ENCODE measurements at regions not wholly inside any gene's neighbourhood (a gene's known extent, or its start where the extent isn't known, plus 50 kb on each side); places are given as distances from the start of the nearest gene placed in this dataset.

- in situ Hi-C loops (cut with HindIII; ENCODE audit: low sequenced_read_pairs), result loop anchor here (25.0 kb wide), 1 partner anchor 208 kb away; no protein-coding TSS in a partner anchor
Observed at GRCh38 chr1:30445449-30445848, 277.9 kb downstream of the MATN1 start.

GRCh38 chr1:30444850-30445249, 278.5 kb downstream of the MATN1 start:
- in situ Hi-C loops (cut with HindIII; ENCODE audit: low sequenced_read_pairs), result loop anchor here (25.0 kb wide), 1 partner anchor 208 kb away; no protein-coding TSS in a partner anchor

GRCh38 chr1:30444401-30444800, 279.0 kb downstream of the MATN1 start:
- in situ Hi-C loops (cut with HindIII; ENCODE audit: low sequenced_read_pairs), result loop anchor here (25.0 kb wide), 1 partner anchor 207 kb away; no protein-coding TSS in a partner anchor

GRCh38 chr1:30438274-30438673, 285.1 kb downstream of the MATN1 start:
- in situ Hi-C loops (cut with HindIII; ENCODE audit: low sequenced_read_pairs), result loop anchor here (25.0 kb wide), 1 partner anchor 201 kb away; no protein-coding TSS in a partner anchor

DNA sequence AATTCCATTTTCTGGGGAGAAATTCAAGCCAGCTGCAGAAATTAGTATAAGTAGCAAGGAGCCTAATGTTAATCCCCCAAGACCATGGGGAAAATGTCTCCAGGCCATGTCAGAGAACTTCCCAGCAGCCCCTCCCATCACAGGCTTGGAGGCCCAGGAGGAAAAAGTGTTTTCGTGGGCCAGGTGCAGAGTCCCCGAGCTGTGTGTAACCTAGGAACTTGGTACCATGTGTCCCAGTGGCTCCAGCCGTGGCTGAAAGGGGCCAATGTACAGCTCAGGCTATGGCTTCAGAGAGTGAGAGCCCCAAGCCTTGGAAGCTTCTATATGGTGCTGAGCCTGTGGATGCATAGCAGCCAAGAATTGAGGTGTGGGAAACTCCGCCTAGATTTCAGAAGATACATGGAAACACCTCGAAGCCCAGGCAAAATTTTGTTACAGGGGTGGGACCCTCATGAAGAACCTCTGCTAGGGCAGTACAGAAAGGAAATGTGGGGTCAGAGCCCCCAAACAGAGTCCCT, 286.3 kb downstream of the MATN1 start:
- in situ Hi-C loops (cut with HindIII; ENCODE audit: low sequenced_read_pairs), result loop anchor here (25.0 kb wide), 1 partner anchor 200 kb away; no protein-coding TSS in a partner anchor

DNA sequence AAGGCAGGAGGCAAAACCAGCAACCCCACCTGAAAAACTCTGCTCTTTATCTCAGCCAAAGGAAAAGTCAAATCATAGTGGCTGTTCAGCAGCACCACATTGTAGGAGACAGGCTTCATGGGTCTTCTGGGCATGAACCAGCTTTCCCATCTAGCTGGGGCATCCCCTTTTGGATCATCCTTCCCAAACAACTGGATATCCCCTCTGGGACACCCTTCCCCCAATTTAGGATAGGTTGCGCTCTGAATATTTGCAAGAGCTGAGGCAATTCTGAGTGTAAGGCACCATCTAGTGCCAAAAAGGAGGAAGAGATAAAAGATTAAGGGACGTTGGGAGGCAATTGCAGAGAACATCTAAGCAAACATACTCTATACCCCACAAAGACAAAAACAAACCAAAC, 295.8 kb downstream of the MATN1 start:
- in situ Hi-C loops (cut with HindIII; ENCODE audit: low sequenced_read_pairs), result loop anchor here (25.0 kb wide), 1 partner anchor 190 kb away; no protein-coding TSS in a partner anchor

DNA sequence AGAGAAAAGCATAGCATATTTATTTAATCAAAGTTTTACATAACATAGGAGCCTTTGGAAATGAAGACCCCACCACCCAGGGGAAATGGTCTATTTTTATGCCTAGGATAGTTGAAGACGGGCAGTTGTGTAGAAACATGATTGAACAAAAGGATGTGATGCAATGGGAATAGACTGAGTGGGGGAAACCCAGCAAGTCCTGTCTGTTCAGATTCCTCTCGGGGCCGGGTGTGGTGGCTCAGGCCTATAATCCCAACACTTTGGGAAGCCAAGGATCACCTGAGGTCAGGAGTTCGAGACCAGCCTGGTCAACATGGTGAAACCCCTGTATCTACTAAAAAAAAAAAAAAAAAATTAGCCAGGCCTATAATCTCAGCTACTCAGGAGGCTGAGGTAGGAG, 298.3 kb downstream of the MATN1 start:
- in situ Hi-C loops (cut with HindIII; ENCODE audit: low sequenced_read_pairs), result loop anchor here (25.0 kb wide), 1 partner anchor 188 kb away; no protein-coding TSS in a partner anchor

DNA sequence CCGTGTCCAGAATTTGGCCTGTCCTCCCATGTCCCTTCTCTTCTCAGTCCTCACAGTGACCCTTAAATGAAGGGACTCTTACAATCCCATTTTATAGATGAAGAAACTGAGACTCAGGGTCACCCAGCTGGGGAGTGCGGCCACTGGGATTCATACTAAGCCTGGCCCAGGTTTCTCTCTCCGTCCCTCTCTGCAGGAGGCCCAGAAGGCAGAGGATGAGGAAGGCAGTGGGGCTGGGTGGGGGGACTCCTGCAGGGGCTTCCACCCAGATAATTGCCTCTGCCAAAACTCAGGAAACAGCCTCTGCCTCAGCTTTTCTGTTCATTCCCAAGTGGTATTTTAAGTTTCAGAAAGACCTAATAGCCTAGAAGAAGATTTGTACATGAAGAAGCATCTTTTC, 299.8 kb downstream of the MATN1 start:
- in situ Hi-C loops (cut with HindIII; ENCODE audit: low sequenced_read_pairs), result no loop called here

- in situ Hi-C loops (cut with HindIII; ENCODE audit: low sequenced_read_pairs), result no loop called here
Observed at GRCh38 chr1:30422251-30422650, 301.1 kb downstream of the MATN1 start.

DNA sequence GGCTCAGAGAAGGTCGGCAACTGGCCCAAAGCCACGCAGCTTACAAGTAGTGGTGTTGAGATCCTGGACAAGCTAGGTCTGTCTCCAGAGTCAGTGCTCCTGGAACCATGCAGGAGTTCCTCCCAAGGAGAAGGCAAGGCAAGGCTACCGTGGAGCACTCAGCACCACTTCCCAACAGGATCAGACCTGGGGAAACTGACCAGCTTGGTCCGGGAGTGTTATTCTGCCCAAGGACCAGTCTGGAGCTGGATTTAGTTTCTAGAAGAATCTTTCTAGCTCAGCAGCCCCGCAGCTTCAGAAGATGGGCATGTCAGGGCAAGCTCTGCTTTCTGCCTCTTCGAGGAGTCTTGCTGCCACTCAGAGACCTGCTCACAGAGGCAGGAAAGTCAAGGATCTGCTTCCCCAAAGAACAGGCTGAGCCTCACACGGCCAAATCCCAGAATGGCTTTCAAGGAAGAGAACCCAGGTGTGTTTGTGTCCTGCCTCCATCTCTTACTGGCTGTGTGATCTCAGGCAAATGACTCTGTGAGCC, 302.8 kb downstream of the MATN1 start:
- in situ Hi-C loops (cut with HindIII; ENCODE audit: low sequenced_read_pairs), result no loop called here

GRCh38 chr1:30419831-30420230, 303.6 kb downstream of the MATN1 start:
- in situ Hi-C loops (cut with HindIII; ENCODE audit: low sequenced_read_pairs), result no loop called here

- in situ Hi-C loops (cut with HindIII; ENCODE audit: low sequenced_read_pairs), result no loop called here
Observed at GRCh38 chr1:30418939-30419720, 304.3 kb downstream of the MATN1 start.

DNA sequence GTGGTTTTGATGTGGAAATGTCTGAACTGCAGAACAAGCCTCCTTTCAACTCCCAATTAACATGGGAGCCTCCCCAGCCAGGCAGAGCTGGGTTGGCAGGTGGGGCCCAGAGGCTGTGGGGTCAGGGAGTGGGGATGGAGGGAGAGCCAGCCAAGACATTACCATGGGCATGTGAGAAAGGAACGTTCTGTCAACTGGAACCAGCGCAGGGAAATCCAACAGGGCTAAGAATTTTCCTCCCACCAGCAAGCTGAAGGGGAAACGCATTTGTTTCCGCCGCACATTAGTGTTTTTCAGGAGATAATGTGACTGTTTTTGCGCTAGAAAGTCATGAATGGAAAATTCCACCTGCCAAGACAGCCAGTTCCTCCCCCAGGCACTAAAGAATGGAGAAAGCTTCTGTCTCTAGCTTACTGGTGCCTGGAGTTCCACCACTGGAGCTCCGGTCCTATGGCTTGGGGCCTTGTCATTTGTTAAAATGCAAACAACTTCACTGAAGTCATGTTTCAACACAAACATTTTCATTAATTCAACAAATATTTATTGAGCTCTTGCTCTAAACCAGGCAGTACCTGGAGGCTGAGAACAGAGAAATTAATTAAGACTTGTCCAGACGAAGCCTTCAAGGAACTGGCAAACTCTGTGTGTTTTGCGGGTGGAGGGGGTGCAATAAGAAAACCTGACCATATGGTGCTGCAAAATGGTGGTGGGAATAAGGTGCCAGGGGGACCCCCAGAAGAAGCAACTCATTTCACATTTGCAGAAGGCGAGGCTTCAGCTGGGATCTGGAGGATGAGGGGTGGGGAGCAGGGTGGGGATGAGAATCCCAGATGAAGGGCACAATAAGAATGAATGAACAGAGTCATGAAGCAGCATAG, 305.1 kb downstream of the MATN1 start:
- in situ Hi-C loops (cut with HindIII; ENCODE audit: low sequenced_read_pairs), result no loop called here

DNA sequence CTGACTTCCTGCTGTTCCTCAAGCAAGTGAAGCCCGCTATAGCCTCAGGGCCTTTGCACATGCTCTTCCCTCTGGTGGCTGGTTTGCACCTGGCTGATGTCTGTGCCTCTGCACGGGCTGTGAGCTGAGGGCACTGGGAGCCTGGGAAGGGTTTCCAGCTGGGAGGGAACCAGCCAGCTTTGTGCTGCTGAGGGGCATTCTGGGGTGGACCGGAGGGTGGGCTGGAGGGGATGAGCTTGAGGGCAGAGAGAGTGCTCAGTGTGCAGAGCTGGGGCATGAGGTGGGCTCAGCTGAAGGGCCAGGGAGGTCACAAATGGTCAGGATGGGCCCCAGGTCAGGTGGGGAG, 305.7 kb downstream of the MATN1 start:
- in situ Hi-C loops (cut with HindIII; ENCODE audit: low sequenced_read_pairs), result no loop called here

GRCh38 chr1:30417001-30417700, 306.2 kb downstream of the MATN1 start:
- in situ Hi-C loops (cut with HindIII; ENCODE audit: low sequenced_read_pairs), result no loop called here

DNA sequence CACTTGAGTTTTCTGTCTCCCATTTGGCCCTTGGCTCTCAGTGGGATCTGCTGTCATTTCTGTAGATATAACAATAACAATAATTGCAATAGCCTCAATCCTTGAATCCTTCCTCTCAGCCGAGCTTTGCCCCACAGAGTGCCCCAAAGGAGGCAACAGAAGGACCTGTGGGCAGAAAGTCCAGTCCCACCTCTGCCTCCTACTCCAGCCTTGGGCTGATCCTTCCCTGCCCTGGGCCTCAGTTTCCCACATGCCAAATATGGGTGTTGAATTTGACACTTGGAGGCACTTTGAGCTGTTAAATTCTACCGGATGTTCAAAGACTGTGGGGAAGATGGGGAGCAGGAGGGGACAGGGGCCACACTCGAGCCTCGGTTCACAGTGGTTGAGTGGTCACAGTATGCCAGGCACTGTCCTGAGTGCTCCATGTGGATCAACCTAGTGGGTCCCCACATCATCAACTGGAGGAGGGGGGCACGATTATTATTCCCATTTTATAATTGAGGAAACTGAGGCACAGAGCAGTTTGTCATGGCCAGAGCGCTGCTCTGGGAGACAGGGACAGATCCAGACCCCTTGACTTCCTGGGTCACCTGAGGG, 307.1 kb downstream of the MATN1 start:
- in situ Hi-C loops (cut with HindIII; ENCODE audit: low sequenced_read_pairs), result no loop called here

GRCh38 chr1:30415171-30415940, 308.0 kb downstream of the MATN1 start:
- in situ Hi-C loops (cut with HindIII; ENCODE audit: low sequenced_read_pairs), result no loop called here

GRCh38 chr1:30414851-30415165, 308.6 kb downstream of the MATN1 start:
- in situ Hi-C loops (cut with HindIII; ENCODE audit: low sequenced_read_pairs), result no loop called here

DNA sequence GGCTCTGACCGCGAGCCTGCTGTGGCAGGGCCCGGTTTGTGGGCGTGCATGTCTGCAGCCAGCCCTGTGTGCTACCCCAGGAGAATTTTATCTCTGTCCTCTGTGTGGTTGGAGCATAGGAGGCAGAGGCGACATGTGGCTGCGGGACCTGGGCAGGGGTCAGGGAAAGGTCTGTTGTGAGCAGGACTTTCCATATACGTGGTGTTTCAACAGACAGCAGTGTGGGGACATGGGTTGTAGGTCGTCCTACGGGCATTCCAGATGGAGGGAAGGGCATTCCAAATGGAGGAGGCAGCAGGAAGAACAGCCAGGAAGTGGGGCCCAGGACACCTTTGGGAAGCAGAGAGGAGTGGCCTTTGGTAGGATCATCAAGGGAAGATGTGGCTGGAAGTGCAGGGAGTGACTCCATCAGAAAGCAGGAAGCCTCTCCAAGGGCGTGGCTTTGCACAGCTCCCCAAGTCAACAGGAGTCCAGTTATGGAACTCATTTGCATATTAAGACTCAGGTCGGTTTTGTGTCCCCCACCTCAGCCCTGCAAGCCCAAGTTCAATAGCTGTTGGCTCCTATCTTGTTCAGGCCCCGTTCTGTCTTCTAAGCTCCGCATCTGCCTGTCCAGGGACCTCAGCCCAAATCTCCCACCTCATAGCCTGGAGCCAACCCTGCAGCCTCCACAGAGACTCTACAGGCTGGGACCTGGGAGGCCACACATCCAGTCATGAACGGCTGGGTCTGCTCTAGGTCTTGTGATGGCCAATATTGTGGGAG, 309.1 kb downstream of the MATN1 start:
- in situ Hi-C loops (cut with HindIII; ENCODE audit: low sequenced_read_pairs), result no loop called here
